WTC11 (cell line): ENCODE measurements at regions not wholly inside any gene's neighbourhood (a gene's known extent, or its start where the extent isn't known, plus 50 kb on each side); places are given as distances from the start of the nearest gene placed in this dataset.

ENCODE experiments used
- ATAC-seq: fragments of 200-7000 bp; cut with Tn5 transposase; 2 replicates; pipeline ENCODE4 v1.10.0; 2021; ENCODE audit warnings: mild to moderate bottlenecking, moderate library complexity
- CTCF ChIA-PET: fragments of 300-600 bp; sonication (Branson Sonifier 250); formaldehyde crosslinking; loops from one replicate; lab custom pipeline; 2021; ENCODE audit warnings: antibody characterized with exemption; lab: Charles Lee
- POLR2A ChIA-PET: fragments of 350-600 bp; sonication (Branson Sonifier 250); formaldehyde crosslinking; loops from one replicate; lab custom pipeline; 2021; ENCODE audit warnings: antibody characterized with exemption; lab: Charles Lee
- DNase-seq: peaks from one replicate; pipeline ENCODE4 v3.0.0; 2021; ENCODE audit warnings: low spot score
- H3K27ac Mint-ChIP-seq: 2 replicates; pipeline ENCODE4 v1.8.0; 2021; ENCODE audit warnings: mixed read lengths
- H3K27me3 Mint-ChIP-seq: 2 replicates; pipeline ENCODE4 v1.8.0; 2021; ENCODE audit warnings: low read depth, mild to moderate bottlenecking, moderate library complexity, mixed read lengths
- H3K36me3 Mint-ChIP-seq: 2 replicates; pipeline ENCODE4 v1.8.0; 2021; ENCODE audit warnings: mixed read lengths
- H3K4me1 Mint-ChIP-seq: 2 replicates; pipeline ENCODE4 v1.8.0; 2022; ENCODE audit warnings: mixed read lengths
- H3K4me3 Mint-ChIP-seq: 2 replicates; pipeline ENCODE4 v1.8.0; 2021; ENCODE audit warnings: mild to moderate bottlenecking, moderate library complexity, mixed read lengths
- H3K9me3 Mint-ChIP-seq: 2 replicates; pipeline ENCODE4 v1.8.0; 2021; ENCODE audit warnings: mixed read lengths
- ATF6 ChIP-seq: sonication (generic); formaldehyde crosslinking; IDR thresholded peaks from 2 replicates; pipeline ENCODE4 v1.8.1; 2023; ENCODE audit warnings: mild to moderate bottlenecking, missing genetic modification reagents
- JUN ChIP-seq: sonication (generic); formaldehyde crosslinking; IDR thresholded peaks from 2 replicates; pipeline ENCODE4 v1.8.0; 2023; ENCODE audit warnings: mild to moderate bottlenecking, missing genetic modification reagents
- MLX ChIP-seq: sonication (generic); formaldehyde crosslinking; IDR thresholded peaks from 2 replicates; pipeline ENCODE4 v1.8.1; 2023; ENCODE audit warnings: mild to moderate bottlenecking, missing genetic modification reagents, moderate library complexity
- SMAD4 ChIP-seq: sonication (generic); formaldehyde crosslinking; IDR thresholded peaks from 2 replicates; pipeline ENCODE4 v1.8.0; 2022; ENCODE audit warnings: mild to moderate bottlenecking, missing genetic modification reagents
- TEAD4 ChIP-seq: sonication (generic); formaldehyde crosslinking; IDR thresholded peaks from 2 replicates; pipeline ENCODE4 v1.8.0; 2022; ENCODE audit warnings: mild to moderate bottlenecking, missing genetic modification reagents
- USF1 ChIP-seq: sonication (generic); formaldehyde crosslinking; IDR thresholded peaks from 2 replicates; pipeline ENCODE4 v1.8.0; 2022; ENCODE audit warnings: mild to moderate bottlenecking, missing genetic modification reagents
- ZNF219 ChIP-seq: sonication (generic); formaldehyde crosslinking; IDR thresholded peaks from 2 replicates; pipeline ENCODE4 v1.8.0; 2023; ENCODE audit warnings: missing genetic modification reagents, mild to moderate bottlenecking, borderline replicate concordance
- ZSCAN18 ChIP-seq: fragments of 250-450 bp; sonication (Bioruptor Pico); IDR thresholded peaks from 2 replicates; pipeline ENCODE4 v2.1.2; 2022; ENCODE audit warnings: mild to moderate bottlenecking, moderate library complexity
- TF ChIP-seq, protein P1 (sequence below): sonication (generic); formaldehyde crosslinking; IDR thresholded peaks from 2 replicates; pipeline ENCODE4 v1.8.0; 2022; ENCODE audit warnings: mild to moderate bottlenecking, missing genetic modification reagents
- TF ChIP-seq, protein P2 (sequence below): sonication (generic); formaldehyde crosslinking; IDR thresholded peaks from 2 replicates; pipeline ENCODE4 v1.8.0; 2022; ENCODE audit warnings: missing genetic modification reagents
- TF ChIP-seq, protein P3 (sequence below): fragments of 250-450 bp; sonication (Bioruptor Pico); IDR thresholded peaks from 2 replicates; pipeline ENCODE4 v1.9.0; 2021; ENCODE audit warnings: mild to moderate bottlenecking, borderline replicate concordance
- TF ChIP-seq, protein P4 (sequence below): sonication (generic); formaldehyde crosslinking; IDR thresholded peaks from 2 replicates; pipeline ENCODE4 v1.8.0; 2023; ENCODE audit warnings: missing genetic modification reagents
- TF ChIP-seq, protein P5 (sequence below): sonication (generic); formaldehyde crosslinking; IDR thresholded peaks from 2 replicates; pipeline ENCODE4 v1.8.0; 2022; ENCODE audit warnings: mild to moderate bottlenecking, missing genetic modification reagents

GRCh38 chr5:135106610-135107471 is 72.8 kb upstream of the PITX1 start:
- POLR2A ChIA-PET, result no interaction called here

GRCh38 chr5:135106136-135106535 is 72.1 kb upstream of the PITX1 start:
- ChIA-PET POLR2A (interaction anchor here (0.5 kb wide), 1 partner anchor 1145 kb away, joined by 5 read pairs; no protein-coding TSS in a partner anchor), CTCF (no interaction called here)
- H3K9me3 Mint-ChIP-seq, result peaks cover 4% of the 10 kb centered on the region; the same call in 1 of the 2 replicates
- no peak overlapping the region for H3K27ac Mint-ChIP-seq
- peaks cover 3% of the 10 kb centered on the region for H3K27me3 Mint-ChIP-seq
- DNase-seq, result no peak
- ATAC-seq, result no peak
- H3K36me3 Mint-ChIP-seq, result no peaks in the 10 kb centered on the region
- H3K4me3 Mint-ChIP-seq, result no peak overlapping the region
- H3K4me1 Mint-ChIP-seq, result no peaks in the 10 kb centered on the region
- TF ChIP-seq ZNF219 (CRISPR knock-in tag) (no peak), ATF6 (CRISPR knock-in tag) (no peak), SMAD4 (no peak), USF1 (CRISPR knock-in tag) (no peak), TEAD4 (CRISPR knock-in tag) (no peak)
- TF ChIP-seq, protein P1, sequence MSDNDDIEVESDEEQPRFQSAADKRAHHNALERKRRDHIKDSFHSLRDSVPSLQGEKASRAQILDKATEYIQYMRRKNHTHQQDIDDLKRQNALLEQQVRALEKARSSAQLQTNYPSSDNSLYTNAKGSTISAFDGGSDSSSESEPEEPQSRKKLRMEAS, result no peak
- TF ChIP-seq, protein P2, sequence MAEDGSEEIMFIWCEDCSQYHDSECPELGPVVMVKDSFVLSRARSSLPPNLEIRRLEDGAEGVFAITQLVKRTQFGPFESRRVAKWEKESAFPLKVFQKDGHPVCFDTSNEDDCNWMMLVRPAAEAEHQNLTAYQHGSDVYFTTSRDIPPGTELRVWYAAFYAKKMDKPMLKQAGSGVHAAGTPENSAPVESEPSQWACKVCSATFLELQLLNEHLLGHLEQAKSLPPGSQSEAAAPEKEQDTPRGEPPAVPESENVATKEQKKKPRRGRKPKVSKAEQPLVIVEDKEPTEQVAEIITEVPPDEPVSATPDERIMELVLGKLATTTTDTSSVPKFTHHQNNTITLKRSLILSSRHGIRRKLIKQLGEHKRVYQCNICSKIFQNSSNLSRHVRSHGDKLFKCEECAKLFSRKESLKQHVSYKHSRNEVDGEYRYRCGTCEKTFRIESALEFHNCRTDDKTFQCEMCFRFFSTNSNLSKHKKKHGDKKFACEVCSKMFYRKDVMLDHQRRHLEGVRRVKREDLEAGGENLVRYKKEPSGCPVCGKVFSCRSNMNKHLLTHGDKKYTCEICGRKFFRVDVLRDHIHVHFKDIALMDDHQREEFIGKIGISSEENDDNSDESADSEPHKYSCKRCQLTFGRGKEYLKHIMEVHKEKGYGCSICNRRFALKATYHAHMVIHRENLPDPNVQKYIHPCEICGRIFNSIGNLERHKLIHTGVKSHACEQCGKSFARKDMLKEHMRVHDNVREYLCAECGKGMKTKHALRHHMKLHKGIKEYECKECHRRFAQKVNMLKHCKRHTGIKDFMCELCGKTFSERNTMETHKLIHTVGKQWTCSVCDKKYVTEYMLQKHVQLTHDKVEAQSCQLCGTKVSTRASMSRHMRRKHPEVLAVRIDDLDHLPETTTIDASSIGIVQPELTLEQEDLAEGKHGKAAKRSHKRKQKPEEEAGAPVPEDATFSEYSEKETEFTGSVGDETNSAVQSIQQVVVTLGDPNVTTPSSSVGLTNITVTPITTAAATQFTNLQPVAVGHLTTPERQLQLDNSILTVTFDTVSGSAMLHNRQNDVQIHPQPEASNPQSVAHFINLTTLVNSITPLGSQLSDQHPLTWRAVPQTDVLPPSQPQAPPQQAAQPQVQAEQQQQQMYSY (CRISPR knock-in tag), result no peak
- TF ChIP-seq, protein P3, sequence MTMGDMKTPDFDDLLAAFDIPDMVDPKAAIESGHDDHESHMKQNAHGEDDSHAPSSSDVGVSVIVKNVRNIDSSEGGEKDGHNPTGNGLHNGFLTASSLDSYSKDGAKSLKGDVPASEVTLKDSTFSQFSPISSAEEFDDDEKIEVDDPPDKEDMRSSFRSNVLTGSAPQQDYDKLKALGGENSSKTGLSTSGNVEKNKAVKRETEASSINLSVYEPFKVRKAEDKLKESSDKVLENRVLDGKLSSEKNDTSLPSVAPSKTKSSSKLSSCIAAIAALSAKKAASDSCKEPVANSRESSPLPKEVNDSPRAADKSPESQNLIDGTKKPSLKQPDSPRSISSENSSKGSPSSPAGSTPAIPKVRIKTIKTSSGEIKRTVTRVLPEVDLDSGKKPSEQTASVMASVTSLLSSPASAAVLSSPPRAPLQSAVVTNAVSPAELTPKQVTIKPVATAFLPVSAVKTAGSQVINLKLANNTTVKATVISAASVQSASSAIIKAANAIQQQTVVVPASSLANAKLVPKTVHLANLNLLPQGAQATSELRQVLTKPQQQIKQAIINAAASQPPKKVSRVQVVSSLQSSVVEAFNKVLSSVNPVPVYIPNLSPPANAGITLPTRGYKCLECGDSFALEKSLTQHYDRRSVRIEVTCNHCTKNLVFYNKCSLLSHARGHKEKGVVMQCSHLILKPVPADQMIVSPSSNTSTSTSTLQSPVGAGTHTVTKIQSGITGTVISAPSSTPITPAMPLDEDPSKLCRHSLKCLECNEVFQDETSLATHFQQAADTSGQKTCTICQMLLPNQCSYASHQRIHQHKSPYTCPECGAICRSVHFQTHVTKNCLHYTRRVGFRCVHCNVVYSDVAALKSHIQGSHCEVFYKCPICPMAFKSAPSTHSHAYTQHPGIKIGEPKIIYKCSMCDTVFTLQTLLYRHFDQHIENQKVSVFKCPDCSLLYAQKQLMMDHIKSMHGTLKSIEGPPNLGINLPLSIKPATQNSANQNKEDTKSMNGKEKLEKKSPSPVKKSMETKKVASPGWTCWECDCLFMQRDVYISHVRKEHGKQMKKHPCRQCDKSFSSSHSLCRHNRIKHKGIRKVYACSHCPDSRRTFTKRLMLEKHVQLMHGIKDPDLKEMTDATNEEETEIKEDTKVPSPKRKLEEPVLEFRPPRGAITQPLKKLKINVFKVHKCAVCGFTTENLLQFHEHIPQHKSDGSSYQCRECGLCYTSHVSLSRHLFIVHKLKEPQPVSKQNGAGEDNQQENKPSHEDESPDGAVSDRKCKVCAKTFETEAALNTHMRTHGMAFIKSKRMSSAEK, result no peak
- TF ChIP-seq, protein P4, sequence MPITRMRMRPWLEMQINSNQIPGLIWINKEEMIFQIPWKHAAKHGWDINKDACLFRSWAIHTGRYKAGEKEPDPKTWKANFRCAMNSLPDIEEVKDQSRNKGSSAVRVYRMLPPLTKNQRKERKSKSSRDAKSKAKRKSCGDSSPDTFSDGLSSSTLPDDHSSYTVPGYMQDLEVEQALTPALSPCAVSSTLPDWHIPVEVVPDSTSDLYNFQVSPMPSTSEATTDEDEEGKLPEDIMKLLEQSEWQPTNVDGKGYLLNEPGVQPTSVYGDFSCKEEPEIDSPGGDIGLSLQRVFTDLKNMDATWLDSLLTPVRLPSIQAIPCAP (CRISPR knock-in tag), result no peak

More at GRCh38 chr5:135106610-135107471, 72.8 kb upstream of the PITX1 start:
- no peak overlapping the region for H3K27ac Mint-ChIP-seq
- peaks cover 4% of the 10 kb centered on the region; the same call in 1 of the 2 replicates for H3K9me3 Mint-ChIP-seq
- no peaks in the 10 kb centered on the region for H3K4me1 Mint-ChIP-seq
- H3K36me3 Mint-ChIP-seq, result no peaks in the 10 kb centered on the region
- H3K27me3 Mint-ChIP-seq, result peaks cover 3% of the 10 kb centered on the region
- DNase-seq (no peak), ATAC-seq (no peak)
- CTCF ChIA-PET, result interaction anchor here (0.6 to 1.2 kb wide), 2 partner anchors 97 to 190 kb away, joined by 3 read pairs; no protein-coding TSS in a partner anchor
- TF ChIP-seq JUN (CRISPR knock-in tag) (no peak), MLX (no peak), ZSCAN18 (CRISPR knock-in tag) (no peak)
- TF ChIP-seq, protein P5, sequence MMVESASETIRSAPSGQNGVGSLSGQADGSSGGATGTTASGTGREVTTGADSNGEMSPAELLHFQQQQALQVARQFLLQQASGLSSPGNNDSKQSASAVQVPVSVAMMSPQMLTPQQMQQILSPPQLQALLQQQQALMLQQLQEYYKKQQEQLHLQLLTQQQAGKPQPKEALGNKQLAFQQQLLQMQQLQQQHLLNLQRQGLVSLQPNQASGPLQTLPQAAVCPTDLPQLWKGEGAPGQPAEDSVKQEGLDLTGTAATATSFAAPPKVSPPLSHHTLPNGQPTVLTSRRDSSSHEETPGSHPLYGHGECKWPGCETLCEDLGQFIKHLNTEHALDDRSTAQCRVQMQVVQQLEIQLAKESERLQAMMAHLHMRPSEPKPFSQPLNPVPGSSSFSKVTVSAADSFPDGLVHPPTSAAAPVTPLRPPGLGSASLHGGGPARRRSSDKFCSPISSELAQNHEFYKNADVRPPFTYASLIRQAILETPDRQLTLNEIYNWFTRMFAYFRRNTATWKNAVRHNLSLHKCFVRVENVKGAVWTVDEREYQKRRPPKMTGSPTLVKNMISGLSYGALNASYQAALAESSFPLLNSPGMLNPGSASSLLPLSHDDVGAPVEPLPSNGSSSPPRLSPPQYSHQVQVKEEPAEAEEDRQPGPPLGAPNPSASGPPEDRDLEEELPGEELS (CRISPR knock-in tag), result no peak
- no peak overlapping the region for H3K4me3 Mint-ChIP-seq
